Chondrocyte (in vitro differentiated cells): ENCODE measurements at regions not wholly inside any gene's neighbourhood (a gene's known extent, or its start where the extent isn't known, plus 50 kb on each side); places are given as distances from the start of the nearest gene placed in this dataset.

Experiments
- DNase-seq: peaks from one replicate; pipeline ENCODE4 v3.0.0; 2021; ENCODE audit warnings: mixed read lengths, low spot score
- H3K27ac Mint-ChIP-seq: one replicate; pipeline ENCODE4 v1.8.0; 2021; ENCODE audit warnings: mild to moderate bottlenecking, moderate library complexity, mixed read lengths; ENCODE audit not compliant: unreplicated experiment
- H3K27me3 Mint-ChIP-seq: 2 replicates; pipeline ENCODE4 v1.8.0; 2021; ENCODE audit warnings: low read depth, mixed read lengths
- H3K36me3 Mint-ChIP-seq: 2 replicates; pipeline ENCODE4 v1.8.0; 2021; ENCODE audit warnings: low read depth, mixed read lengths
- H3K4me1 Mint-ChIP-seq: 2 replicates; pipeline ENCODE4 v1.8.0; 2021; ENCODE audit warnings: low read depth, mild to moderate bottlenecking, mixed read lengths
- H3K4me3 Mint-ChIP-seq: one replicate; pipeline ENCODE4 v1.8.0; 2021; ENCODE audit warnings: mild to moderate bottlenecking, moderate library complexity, mixed read lengths; ENCODE audit not compliant: unreplicated experiment
- H3K9me3 Mint-ChIP-seq: 2 replicates; pipeline ENCODE4 v1.8.0; 2021; ENCODE audit warnings: low read depth, mixed read lengths
- TF ChIP-seq, protein P1 (sequence below): fragments of 200-600 bp; sonication (generic); IDR thresholded peaks from 2 replicates; pipeline ENCODE4 v1.5.0; 2021; ENCODE audit warnings: antibody characterized with exemption, mild to moderate bottlenecking, moderate library complexity

- Mint-ChIP-seq H3K4me3 (no peak overlapping the region), H3K27me3 (peaks cover 13% of the 10 kb centered on the region), H3K36me3 (no peaks in the 10 kb centered on the region), H3K4me1 (no peaks in the 10 kb centered on the region), H3K27ac (no peak overlapping the region), H3K9me3 (peaks cover 4% of the 10 kb centered on the region)
- TF ChIP-seq, protein P1, sequence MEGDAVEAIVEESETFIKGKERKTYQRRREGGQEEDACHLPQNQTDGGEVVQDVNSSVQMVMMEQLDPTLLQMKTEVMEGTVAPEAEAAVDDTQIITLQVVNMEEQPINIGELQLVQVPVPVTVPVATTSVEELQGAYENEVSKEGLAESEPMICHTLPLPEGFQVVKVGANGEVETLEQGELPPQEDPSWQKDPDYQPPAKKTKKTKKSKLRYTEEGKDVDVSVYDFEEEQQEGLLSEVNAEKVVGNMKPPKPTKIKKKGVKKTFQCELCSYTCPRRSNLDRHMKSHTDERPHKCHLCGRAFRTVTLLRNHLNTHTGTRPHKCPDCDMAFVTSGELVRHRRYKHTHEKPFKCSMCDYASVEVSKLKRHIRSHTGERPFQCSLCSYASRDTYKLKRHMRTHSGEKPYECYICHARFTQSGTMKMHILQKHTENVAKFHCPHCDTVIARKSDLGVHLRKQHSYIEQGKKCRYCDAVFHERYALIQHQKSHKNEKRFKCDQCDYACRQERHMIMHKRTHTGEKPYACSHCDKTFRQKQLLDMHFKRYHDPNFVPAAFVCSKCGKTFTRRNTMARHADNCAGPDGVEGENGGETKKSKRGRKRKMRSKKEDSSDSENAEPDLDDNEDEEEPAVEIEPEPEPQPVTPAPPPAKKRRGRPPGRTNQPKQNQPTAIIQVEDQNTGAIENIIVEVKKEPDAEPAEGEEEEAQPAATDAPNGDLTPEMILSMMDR, result no peak
- DNase-seq, result no peak
Observed at GRCh38 chr2:103960951-103961350, 893.0 kb upstream of the POU3F3 start.

- Mint-ChIP-seq H3K27ac (no peak overlapping the region), H3K4me1 (no peaks in the 10 kb centered on the region), H3K36me3 (no peaks in the 10 kb centered on the region), H3K27me3 (peaks cover 6% of the 10 kb centered on the region), H3K9me3 (peaks cover 4% of the 10 kb centered on the region), H3K4me3 (no peak overlapping the region)
- TF ChIP-seq, protein P1, result no peak
- no peak for DNase-seq
Observed at GRCh38 chr2:103961862-103962261, 892.1 kb upstream of the POU3F3 start.

GRCh38 chr2:103962670-103963069, 891.2 kb upstream of the POU3F3 start:
- no peak overlapping the region for H3K4me3 Mint-ChIP-seq
- TF ChIP-seq, protein P1, result no peak
- H3K36me3 Mint-ChIP-seq, result no peaks in the 10 kb centered on the region
- H3K9me3 Mint-ChIP-seq, result peaks cover 9% of the 10 kb centered on the region
- DNase-seq, result no peak
- no peak overlapping the region for H3K27ac Mint-ChIP-seq
- H3K27me3 Mint-ChIP-seq, result peaks cover 4% of the 10 kb centered on the region
- no peaks in the 10 kb centered on the region for H3K4me1 Mint-ChIP-seq

GRCh38 chr2:103963146-103963725, 890.7 kb upstream of the POU3F3 start:
- no peak for DNase-seq
- H3K4me3 Mint-ChIP-seq, result no peak overlapping the region
- TF ChIP-seq, protein P1, result no peak
- H3K27ac Mint-ChIP-seq, result no peak overlapping the region
- H3K27me3 Mint-ChIP-seq, result peaks cover 4% of the 10 kb centered on the region
- no peaks in the 10 kb centered on the region for H3K4me1 Mint-ChIP-seq
- H3K36me3 Mint-ChIP-seq, result no peaks in the 10 kb centered on the region
- H3K9me3 Mint-ChIP-seq, result peaks cover 14% of the 10 kb centered on the region

- Mint-ChIP-seq H3K4me3 (no peak overlapping the region), H3K4me1 (peaks cover 4% of the 10 kb centered on the region), H3K9me3 (no peaks in the 10 kb centered on the region), H3K36me3 (no peaks in the 10 kb centered on the region), H3K27me3 (no peaks in the 10 kb centered on the region), H3K27ac (no peak overlapping the region)
- TF ChIP-seq, protein P1, result no peak
- no peak for DNase-seq
Observed at GRCh38 chr2:103977241-103977640, 876.7 kb upstream of the POU3F3 start.
